Activated CD4-positive, alpha-beta T cell treated with anti-CD3 and anti-CD28 coated beads, Interleukin-2, Interleukin-6, amounts not matched to agents 100 ng/mL and 50 ng/mL, durations not matched to agents 16 hours and 8 hours (primary cell): ENCODE measurements at regions not wholly inside any gene's neighbourhood (a gene's known extent, or its start where the extent isn't known, plus 50 kb on each side); places are given as distances from the start of the nearest gene placed in this dataset.
"Not testable (repeated sequence)": the region's sequence is repeated elsewhere in the genome, so short reads cannot be mapped to it uniquely, and the experiment has no call there.

Experiments used
- DNase-seq: peaks from one replicate; pipeline ENCODE4 v3.0.0-alpha.2; 2020

GRCh38 chr21:21860888-21861287 lies 862.7 kb downstream of the NCAM2 start:
- DNase-seq: no peak

- DNase-seq: no peak
These were observed 866.2 kb downstream of the NCAM2 start for GRCh38 chr21:21864321-21864840.

GRCh38 chr21:21897275-21897883 lies 899.2 kb downstream of the NCAM2 start:
- no peak for DNase-seq

- no peak for DNase-seq
These were observed 900.6 kb downstream of the NCAM2 start for GRCh38 chr21:21898801-21899200.

- not testable (repeated sequence) for DNase-seq
These were observed 904.2 kb downstream of the NCAM2 start for GRCh38 chr21:21902416-21902815.

GRCh38 chr21:21907271-21907670 lies 909.1 kb downstream of the NCAM2 start:
- DNase-seq: no peak

GRCh38 chr21:21915816-21916215 lies 917.6 kb downstream of the NCAM2 start:
- DNase-seq: no peak

- peak; percentile 16 for DNase-seq
These were observed 923.4 kb downstream of the NCAM2 start for GRCh38 chr21:21921410-21922232.

GRCh38 chr21:21929226-21929625 lies 931.0 kb downstream of the NCAM2 start:
- no peak for DNase-seq

GRCh38 chr21:21929789-21930188 lies 931.6 kb downstream of the NCAM2 start:
- DNase-seq: no peak

- DNase-seq: no peak
These were observed 954.4 kb downstream of the NCAM2 start for GRCh38 chr21:21952566-21952965.

- DNase-seq: no peak
These were observed 957.0 kb downstream of the NCAM2 start for GRCh38 chr21:21955204-21955603.

- DNase-seq: no peak
These were observed 959.3 kb downstream of the NCAM2 start for GRCh38 chr21:21957490-21957889.

- DNase-seq: no peak
These were observed 965.7 kb downstream of the NCAM2 start for GRCh38 chr21:21963911-21964310.

- DNase-seq: no peak
These were observed 970.6 kb downstream of the NCAM2 start for GRCh38 chr21:21968810-21969209.

- no peak for DNase-seq
These were observed 971.0 kb downstream of the NCAM2 start for GRCh38 chr21:21969211-21969610.

- no peak for DNase-seq
These were observed 973.2 kb downstream of the NCAM2 start for GRCh38 chr21:21971384-21971783.

- DNase-seq: no peak
These were observed 975.6 kb downstream of the NCAM2 start for GRCh38 chr21:21973806-21974205.

- DNase-seq: no peak
These were observed 998.7 kb downstream of the NCAM2 start for GRCh38 chr21:21996891-21997290.

GRCh38 chr21:21997390-21998333 lies 999.5 kb downstream of the NCAM2 start:
- no peak for DNase-seq

- DNase-seq: no peak
These were observed 1021.6 kb downstream of the NCAM2 start for GRCh38 chr21:22019766-22020165.

- DNase-seq: no peak
These were observed 1022.0 kb downstream of the NCAM2 start for GRCh38 chr21:22020221-22020620.

- not testable (repeated sequence) for DNase-seq
These were observed 1025.7 kb downstream of the NCAM2 start for GRCh38 chr21:22023896-22024295.
